ENCODE measurements at regions not wholly inside any gene's neighbourhood (a gene's known extent, or its start where the extent isn't known, plus 50 kb on each side); places are given as distances from the start of the nearest gene placed in this dataset.

DNA sequence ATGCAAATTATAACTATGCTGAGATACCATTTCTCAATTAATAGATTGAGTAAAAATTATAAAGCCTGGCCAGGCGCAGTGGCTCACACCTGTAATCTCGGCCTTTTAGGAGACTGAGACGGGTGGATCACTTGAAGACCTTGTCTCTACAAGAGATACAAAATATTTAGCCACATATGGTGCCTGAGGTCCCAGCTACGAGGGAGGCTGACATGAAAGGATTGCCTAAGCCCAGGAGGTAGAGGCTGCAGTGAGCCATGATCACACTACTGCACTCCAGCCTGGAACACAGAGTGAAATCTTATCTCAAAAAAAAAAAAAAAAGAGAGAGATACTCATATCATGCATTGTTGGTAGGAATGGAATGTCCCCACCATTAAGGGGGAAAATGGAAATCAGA lies 142.4 kb downstream of the RCN1 start:
- H3K9me3 ChIP-seq = peaks cover 3% of the 10 kb centered on the region; the same call in 1 of the 3 replicates
- TF ChIP-seq MAFK (IDR thresholded peaks at IDR 0.05; ENCODE audit: partially characterized antibody) (no peak), HOXA7 (CRISPR knock-in tag; IDR thresholded peaks at IDR 0.05) (no peak), SMC3 (IDR thresholded peaks at IDR 0.05) (no peak), EP300 (IDR thresholded peaks at IDR 0.05) (no peak), FOSL2 (IDR thresholded peaks at IDR 0.05) (no peak), FOSL2 (CRISPR knock-in tag; IDR thresholded peaks at IDR 0.05) (no peak), ZSCAN20 (CRISPR knock-in tag; IDR thresholded peaks at IDR 0.05) (no peak), ZFP36 (IDR thresholded peaks at IDR 0.05; ENCODE audit: borderline replicate concordance, partially characterized antibody) (no peak), RCOR1 (IDR thresholded peaks at IDR 0.05; ENCODE audit: low read depth, low read length) (no peak), HOXB13 (CRISPR knock-in tag; IDR thresholded peaks at IDR 0.05; ENCODE audit: low read depth) (no peak), ZNF302 (CRISPR knock-in tag; IDR thresholded peaks at IDR 0.05) (no peak), RFX5 (IDR thresholded peaks at IDR 0.05) (no peak), HDAC2 (IDR thresholded peaks at IDR 0.05) (no peak), TFCP2L1 (CRISPR knock-in tag; IDR thresholded peaks at IDR 0.05) (no peak), CEBPB (IDR thresholded peaks at IDR 0.05) (no peak), POLR2AphosphoS2 (conservative IDR thresholded peaks at IDR 0.05; ENCODE audit: low read length) (no peak), SREBF2 (IDR thresholded peaks at IDR 0.05) (no peak)
- TF ChIP-seq, protein P1, sequence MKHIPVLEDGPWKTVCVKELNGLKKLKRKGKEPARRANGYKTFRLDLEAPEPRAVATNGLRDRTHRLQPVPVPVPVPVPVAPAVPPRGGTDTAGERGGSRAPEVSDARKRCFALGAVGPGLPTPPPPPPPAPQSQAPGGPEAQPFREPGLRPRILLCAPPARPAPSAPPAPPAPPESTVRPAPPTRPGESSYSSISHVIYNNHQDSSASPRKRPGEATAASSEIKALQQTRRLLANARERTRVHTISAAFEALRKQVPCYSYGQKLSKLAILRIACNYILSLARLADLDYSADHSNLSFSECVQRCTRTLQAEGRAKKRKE (CRISPR knock-in tag; IDR thresholded peaks at IDR 0.05; ENCODE audit: low read depth) = no peak
- TF ChIP-seq, protein P2, sequence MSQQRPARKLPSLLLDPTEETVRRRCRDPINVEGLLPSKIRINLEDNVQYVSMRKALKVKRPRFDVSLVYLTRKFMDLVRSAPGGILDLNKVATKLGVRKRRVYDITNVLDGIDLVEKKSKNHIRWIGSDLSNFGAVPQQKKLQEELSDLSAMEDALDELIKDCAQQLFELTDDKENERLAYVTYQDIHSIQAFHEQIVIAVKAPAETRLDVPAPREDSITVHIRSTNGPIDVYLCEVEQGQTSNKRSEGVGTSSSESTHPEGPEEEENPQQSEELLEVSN (IDR thresholded peaks at IDR 0.05; ENCODE audit: borderline replicate concordance, low read depth) = no peak
- TF ChIP-seq, protein P3, sequence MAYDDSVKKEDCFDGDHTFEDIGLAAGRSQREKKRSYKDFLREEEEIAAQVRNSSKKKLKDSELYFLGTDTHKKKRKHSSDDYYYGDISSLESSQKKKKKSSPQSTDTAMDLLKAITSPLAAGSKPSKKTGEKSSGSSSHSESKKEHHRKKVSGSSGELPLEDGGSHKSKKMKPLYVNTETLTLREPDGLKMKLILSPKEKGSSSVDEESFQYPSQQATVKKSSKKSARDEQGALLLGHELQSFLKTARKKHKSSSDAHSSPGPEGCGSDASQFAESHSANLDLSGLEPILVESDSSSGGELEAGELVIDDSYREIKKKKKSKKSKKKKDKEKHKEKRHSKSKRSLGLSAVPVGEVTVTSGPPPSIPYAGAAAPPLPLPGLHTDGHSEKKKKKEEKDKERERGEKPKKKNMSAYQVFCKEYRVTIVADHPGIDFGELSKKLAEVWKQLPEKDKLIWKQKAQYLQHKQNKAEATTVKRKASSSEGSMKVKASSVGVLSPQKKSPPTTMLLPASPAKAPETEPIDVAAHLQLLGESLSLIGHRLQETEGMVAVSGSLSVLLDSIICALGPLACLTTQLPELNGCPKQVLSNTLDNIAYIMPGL (CRISPR knock-in tag; IDR thresholded peaks at IDR 0.05; ENCODE audit: borderline replicate concordance) = no peak
- no peak overlapping the region for H3K4me3 ChIP-seq
- ATAC-seq = no peak
- H3K4me2 ChIP-seq = no peak overlapping the region
- no peak overlapping the region for H3K27ac ChIP-seq
- ChIA-PET POLR2A (no interaction called here), CTCF (interaction anchor here (1.9 to 2.1 kb wide), 3 partner anchors 10 to 57 kb away, joined by 7 to 13 read pairs (median 11); no protein-coding TSS in a partner anchor)
- WGBS (ENCODE audit: missing lambda C conversion rate) = 26% methylated on average over 4 of the region's 4 CpGs
- no peak for FAIRE-seq
- DNase-seq (ENCODE audit: low read depth in 1 of 2, low spot score in 1 of 2) = no peak
- no peaks in the 10 kb centered on the region for H3K4me1 ChIP-seq

DNA sequence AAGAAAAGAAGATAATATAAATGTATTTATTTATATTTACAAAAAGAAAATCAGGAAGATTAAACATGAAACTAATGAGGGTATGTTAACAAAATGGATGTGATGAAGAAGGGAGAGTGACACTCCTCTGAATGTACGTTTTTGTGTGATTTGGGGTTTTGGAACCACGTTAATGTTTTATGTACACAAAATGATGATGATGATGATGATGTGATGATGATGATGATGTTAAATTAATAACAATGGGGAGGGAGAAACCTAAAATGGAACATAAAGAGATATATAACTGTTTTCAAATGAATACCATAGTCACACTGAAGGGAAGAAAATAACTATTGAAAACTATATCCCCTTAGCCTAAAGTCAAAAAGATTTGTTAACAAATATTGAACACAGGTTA lies 143.1 kb downstream of the RCN1 start:
- H3K4me3 ChIP-seq = no peak overlapping the region
- 2% methylated on average over 2 of the region's 2 CpGs for WGBS (ENCODE audit: missing lambda C conversion rate)
- DNase-seq (ENCODE audit: low read depth in 1 of 2, low spot score in 1 of 2) = no peak
- no peak for FAIRE-seq
- H3K4me2 ChIP-seq = no peak overlapping the region
- no peak for ATAC-seq
- TF ChIP-seq HOXB13 (CRISPR knock-in tag; IDR thresholded peaks at IDR 0.05; ENCODE audit: low read depth) (no peak), MYC (IDR thresholded peaks at IDR 0.05; ENCODE audit: borderline replicate concordance, low read length) (no peak), ZC3H11A (IDR thresholded peaks at IDR 0.05) (no peak), TP53 (CRISPR knock-in tag; IDR thresholded peaks at IDR 0.05) (no peak), PHF8 (IDR thresholded peaks at IDR 0.05; ENCODE audit: borderline replicate concordance, low read depth) (no peak), RCOR1 (IDR thresholded peaks at IDR 0.05; ENCODE audit: low read depth, low read length) (no peak), NR3C1 (IDR thresholded peaks at IDR 0.05) (no peak), SREBF2 (IDR thresholded peaks at IDR 0.05) (no peak), EP300 (IDR thresholded peaks at IDR 0.05) (no peak)
- TF ChIP-seq, protein P4, sequence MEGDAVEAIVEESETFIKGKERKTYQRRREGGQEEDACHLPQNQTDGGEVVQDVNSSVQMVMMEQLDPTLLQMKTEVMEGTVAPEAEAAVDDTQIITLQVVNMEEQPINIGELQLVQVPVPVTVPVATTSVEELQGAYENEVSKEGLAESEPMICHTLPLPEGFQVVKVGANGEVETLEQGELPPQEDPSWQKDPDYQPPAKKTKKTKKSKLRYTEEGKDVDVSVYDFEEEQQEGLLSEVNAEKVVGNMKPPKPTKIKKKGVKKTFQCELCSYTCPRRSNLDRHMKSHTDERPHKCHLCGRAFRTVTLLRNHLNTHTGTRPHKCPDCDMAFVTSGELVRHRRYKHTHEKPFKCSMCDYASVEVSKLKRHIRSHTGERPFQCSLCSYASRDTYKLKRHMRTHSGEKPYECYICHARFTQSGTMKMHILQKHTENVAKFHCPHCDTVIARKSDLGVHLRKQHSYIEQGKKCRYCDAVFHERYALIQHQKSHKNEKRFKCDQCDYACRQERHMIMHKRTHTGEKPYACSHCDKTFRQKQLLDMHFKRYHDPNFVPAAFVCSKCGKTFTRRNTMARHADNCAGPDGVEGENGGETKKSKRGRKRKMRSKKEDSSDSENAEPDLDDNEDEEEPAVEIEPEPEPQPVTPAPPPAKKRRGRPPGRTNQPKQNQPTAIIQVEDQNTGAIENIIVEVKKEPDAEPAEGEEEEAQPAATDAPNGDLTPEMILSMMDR (IDR thresholded peaks at IDR 0.05) = no peak
- CTCF ChIA-PET = no interaction called here
- POLR2A ChIA-PET = no interaction called here
- H3K4me1 ChIP-seq = no peaks in the 10 kb centered on the region
- peaks cover 6% of the 10 kb centered on the region; the same call in 2 of the 3 replicates for H3K9me3 ChIP-seq
- H3K27ac ChIP-seq = no peak overlapping the region

Data from A549 (cell line).